ENCODE measurements at regions not wholly inside any gene's neighbourhood (a gene's known extent, or its start where the extent isn't known, plus 50 kb on each side); places are given as distances from the start of the nearest gene placed in this dataset.

- TF ChIP-seq POLR2AphosphoS5 (IDR thresholded peaks at IDR 0.05; ENCODE audit: low read depth, low read length), result no peak
- no peak for TF ChIP-seq REST (IDR thresholded peaks at IDR 0.05; ENCODE audit: insufficient read depth in 1 of 2, low read depth in 2 of 2, low read length in 2 of 2)
- TF ChIP-seq FOXP2 (optimal IDR thresholded peaks at IDR 0.05; ENCODE audit: borderline replicate concordance, extremely low read depth, extremely low read length, insufficient read depth), result no peak
- no peak for TF ChIP-seq TAF1 (IDR thresholded peaks at IDR 0.05; ENCODE audit: borderline replicate concordance, insufficient read depth, low read length)
- no peak for TF ChIP-seq SIN3A (IDR thresholded peaks at IDR 0.05; ENCODE audit: borderline replicate concordance, insufficient read depth, low read length)
Observed at GRCh38 chrX:94977562-94977961, 1303.6 kb downstream of the FAM133A start.

- TF ChIP-seq TAF1 (IDR thresholded peaks at IDR 0.05; ENCODE audit: borderline replicate concordance, insufficient read depth, low read length), result no peak
- TF ChIP-seq SIN3A (IDR thresholded peaks at IDR 0.05; ENCODE audit: borderline replicate concordance, insufficient read depth, low read length), result no peak
- TF ChIP-seq REST (IDR thresholded peaks at IDR 0.05; ENCODE audit: insufficient read depth in 1 of 2, low read depth in 2 of 2, low read length in 2 of 2), result no peak
- TF ChIP-seq FOXP2 (optimal IDR thresholded peaks at IDR 0.05; ENCODE audit: borderline replicate concordance, extremely low read depth, extremely low read length, insufficient read depth), result no peak
- TF ChIP-seq POLR2AphosphoS5 (IDR thresholded peaks at IDR 0.05; ENCODE audit: low read depth, low read length), result no peak
Observed at GRCh38 chrX:94977986-94978385, 1304.0 kb downstream of the FAM133A start.
